Endothelial cell of umbilical vein (primary cell): ENCODE measurements at regions not wholly inside any gene's neighbourhood (a gene's known extent, or its start where the extent isn't known, plus 50 kb on each side); places are given as distances from the start of the nearest gene placed in this dataset.

Source experiments
- BruUV-seq: library from RNA; stranded (reverse); fragments of 400-500 nt; replicated peaks from 2 replicates; lab custom pipeline; 2021; lab: Mats Ljungman, UMichigan
- CTCF ChIA-PET: fragments of 300-600, 350-600 bp; sonication (Branson Sonifier 250); formaldehyde crosslinking; loops from one replicate; lab custom pipeline; 2021; ENCODE audit warnings: antibody characterized with exemption, inconsistent platforms; lab: Charles Lee
- POLR2A ChIA-PET: fragments of 300-600, 350-600 bp; sonication (Branson Sonifier 250); formaldehyde crosslinking; loops from one replicate; lab custom pipeline; 2021; ENCODE audit warnings: antibody characterized with exemption, inconsistent platforms; lab: Charles Lee
- DNase-seq: peaks from one replicate; pipeline ENCODE4 v3.0.0-alpha.2; 2011; ENCODE audit warnings: low read depth, low spot score
- FAIRE-seq: peaks from 2 replicates; lab custom pipeline; 2011; peaks lifted over from hg19 to GRCh38; lab: Jason Lieb, UNC
- H2AFZ ChIP-seq: 2 replicates; pipeline ENCODE4 v1.6.0; 2012; ENCODE audit warnings: low read depth, low read length, control low read depth, inconsistent platforms
- H3K27ac ChIP-seq: 2 replicates; pipeline ENCODE4 v1.5.1; 2011; ENCODE audit warnings: low read depth, mild to moderate bottlenecking, control low read depth, low read length, moderate library complexity; ENCODE audit not compliant: insufficient read depth
- H3K27me3 ChIP-seq, 2 experiments: 2 replicates each; pipeline versions ENCODE4 v1.6.0 to v1.6.1; 2011; ENCODE audit warnings: low read length in 2 of 2, mixed read lengths in 1 of 2; ENCODE audit not compliant: control insufficient read depth in 2 of 2, insufficient read depth in 2 of 2
- H3K36me3 ChIP-seq, 2 experiments: 2 replicates in 1 of 2; 3 replicates in 1 of 2; pipeline ENCODE4 v1.5.1; 2011; ENCODE audit warnings: low read length in 2 of 2, mild to moderate bottlenecking in 1 of 2, moderate library complexity in 1 of 2; ENCODE audit not compliant: control insufficient read depth in 2 of 2, insufficient read depth in 2 of 2; ENCODE audit errors: extremely low read depth in 1 of 2
- H3K4me1 ChIP-seq: 3 replicates; pipeline ENCODE4 v1.5.1; 2011; ENCODE audit warnings: mild to moderate bottlenecking, low read length; ENCODE audit not compliant: control insufficient read depth, insufficient read depth; ENCODE audit errors: extremely low read depth
- H3K4me2 ChIP-seq: 2 replicates; pipeline ENCODE4 v1.6.1; 2011; ENCODE audit warnings: low read length, control low read depth, mixed read lengths; ENCODE audit not compliant: insufficient read depth
- H3K4me3 ChIP-seq, 3 experiments: fragments of 200-600 bp in 1 of 3; sonication (generic), shearing (Covaris generic) in 1 of 3; replicated peaks in 1 of 3; 2 replicates each; pipeline ENCODE4 v1.5.1; 2011 to 2016; ENCODE audit warnings: control low read depth in 3 of 3, low read length in 3 of 3, mild to moderate bottlenecking in 2 of 3, inconsistent platforms in 1 of 3, low read depth in 1 of 3, moderate library complexity in 1 of 3; ENCODE audit not compliant: insufficient read depth in 1 of 3
- H3K79me2 ChIP-seq: 2 replicates; pipeline ENCODE4 v1.6.0; 2012; ENCODE audit warnings: low read length, inconsistent platforms; ENCODE audit not compliant: control insufficient read depth, insufficient read depth
- H3K9ac ChIP-seq: replicated peaks from 2 replicates; pipeline ENCODE3; 2011; ENCODE audit warnings: low read length, control low read depth; ENCODE audit not compliant: insufficient read depth; ENCODE audit errors: extremely low read depth
- H3K9me1 ChIP-seq: replicated peaks from 3 replicates; pipeline ENCODE4 v1.6.0; 2011; ENCODE audit warnings: mild to moderate bottlenecking, low read length; ENCODE audit not compliant: control insufficient read depth, insufficient read depth; ENCODE audit errors: extremely low read depth
- H3K9me3 ChIP-seq: replicated peaks from 2 replicates; pipeline ENCODE4 v1.5.1; 2012; ENCODE audit warnings: low read length, inconsistent platforms; ENCODE audit not compliant: control insufficient read depth, insufficient read depth
- H4K20me1 ChIP-seq: replicated peaks from 2 replicates; pipeline ENCODE3; 2011; ENCODE audit warnings: mild to moderate bottlenecking, low read length; ENCODE audit not compliant: control insufficient read depth, insufficient read depth; ENCODE audit errors: extremely low read depth
- CTCF ChIP-seq, 2 donors: IDR thresholded peaks; 1 replicate in 1 of 2; 2 replicates in 1 of 2; pipeline ENCODE4 v1.5.1; 2011; ENCODE audit warnings: low read length in 2 of 2, mild to moderate bottlenecking in 2 of 2, moderate library complexity in 2 of 2, control low read depth in 1 of 2, inconsistent platforms in 1 of 2, low read depth in 1 of 2; ENCODE audit not compliant: insufficient read depth in 1 of 2; ENCODE audit errors: extremely low read depth in 1 of 2
- EZH2 ChIP-seq: IDR thresholded peaks from 2 replicates; pipeline ENCODE4 v1.6.1; 2012; ENCODE audit warnings: borderline replicate concordance, low read depth, mild to moderate bottlenecking, moderate library complexity, low read length, inconsistent platforms; ENCODE audit not compliant: severe bottlenecking
- FOS ChIP-seq: IDR thresholded peaks from 2 replicates; pipeline ENCODE4 v1.6.1; 2011; ENCODE audit warnings: mild to moderate bottlenecking, low read length, moderate library complexity, borderline replicate concordance; ENCODE audit not compliant: insufficient read depth
- GATA2 ChIP-seq: IDR thresholded peaks from 2 replicates; pipeline ENCODE4 v1.7.0; 2011; ENCODE audit warnings: low read depth, mild to moderate bottlenecking, moderate library complexity, mixed read lengths, low read length; ENCODE audit not compliant: insufficient read length, insufficient read depth
- JUN ChIP-seq: IDR thresholded peaks from 2 replicates; pipeline ENCODE4 v1.6.1; 2011; ENCODE audit warnings: borderline replicate concordance, low read depth; ENCODE audit not compliant: insufficient read length, insufficient read depth
- MYC ChIP-seq: IDR thresholded peaks from one replicate; pipeline ENCODE4 v1.6.1; 2011; ENCODE audit warnings: mild to moderate bottlenecking, low read depth, low read length
- POLR2A ChIP-seq: IDR thresholded peaks from 2 replicates; pipeline ENCODE4 v1.6.1; 2012; ENCODE audit warnings: low read depth, mild to moderate bottlenecking, control low read depth, low read length
- POLR2AphosphoS5 ChIP-seq: IDR thresholded peaks from 2 replicates; pipeline ENCODE4 v1.6.1; 2012; ENCODE audit warnings: low read depth, mild to moderate bottlenecking, control low read depth, low read length, moderate library complexity; ENCODE audit not compliant: insufficient read depth
- dilution Hi-C: fragments of 300-500 bp; cut with MboI; formaldehyde crosslinking; loops from one replicate; pipeline ENCODE4 v1.15.0; 2019; ENCODE audit warnings: low sequenced_read_pairs; ENCODE audit not compliant: extremely low pct_ligation_motif_present
- intact Hi-C: fragments of 100-400 bp; cut with micrococcal nuclease; formaldehyde crosslinking; loops from one replicate; pipeline ENCODE4 v1.10.0; 2022
- TF ChIP-seq, protein P1 (sequence below): IDR thresholded peaks from 2 replicates; pipeline ENCODE4 v1.6.1; 2011; ENCODE audit not compliant: insufficient read depth, insufficient read length

DNA sequence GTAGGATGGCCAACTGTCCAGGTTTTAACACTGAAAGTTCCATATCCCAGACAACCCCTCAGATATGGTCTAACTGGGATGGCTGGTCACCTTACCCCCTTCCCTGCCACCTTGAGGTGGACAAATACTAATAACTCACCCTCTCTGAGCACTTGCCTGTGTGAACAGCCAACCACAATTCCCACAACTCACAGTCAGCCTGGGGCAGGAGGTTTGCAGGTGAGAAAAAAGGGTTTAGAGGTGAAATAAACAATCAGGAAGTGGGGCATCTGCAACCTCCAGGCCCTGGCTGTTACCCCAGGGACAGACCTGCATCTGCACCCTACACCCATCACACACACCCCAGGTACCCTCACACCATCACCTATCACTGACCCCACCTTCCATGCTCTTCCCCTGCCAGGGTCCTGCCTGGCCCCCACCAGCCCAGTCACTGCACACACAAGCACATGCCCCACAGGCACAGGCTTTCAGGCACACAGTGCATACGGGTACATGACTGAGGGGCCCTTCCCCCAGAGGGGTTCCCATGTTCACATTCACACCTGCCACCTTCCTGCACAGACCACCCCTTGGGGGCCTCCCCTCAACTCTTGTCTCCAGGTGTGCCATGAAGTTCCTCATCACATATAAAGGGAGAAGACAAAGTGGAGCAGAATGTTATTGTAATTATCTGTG, 679.5 kb downstream of the MATN1 start:
- Histone ChIP-seq H3K36me3 (no peaks in the 10 kb centered on the region), H2AFZ (no peak overlapping the region), H3K9me1 (no peaks in the 10 kb centered on the region), H3K9me3 (no peaks in the 10 kb centered on the region), H3K79me2 (no peaks in the 10 kb centered on the region), H3K4me2 (no peak overlapping the region), H3K27ac (no peak overlapping the region), H3K4me1 (no peaks in the 10 kb centered on the region), H4K20me1 (no peaks in the 10 kb centered on the region), H3K9ac (no peak overlapping the region), H3K4me3 (no peak overlapping the region), H3K27me3 (no peaks in the 10 kb centered on the region)
- dilution Hi-C loops: no loop called here
- POLR2A ChIA-PET: no interaction called here
- BruUV-seq: no TSS peak
- TF ChIP-seq CTCF (IDR thresholded peaks at IDR 0.05; ENCODE audit: extremely low read depth in 1 of 2, insufficient read depth in 1 of 2, low read depth in 1 of 2, low read length in 2 of 2) (no peak), GATA2 (no peak), EZH2 (no peak), POLR2AphosphoS5 (no peak), POLR2A (no peak), MYC (no peak), JUN (no peak), FOS (no peak)
- TF ChIP-seq, protein P1, sequence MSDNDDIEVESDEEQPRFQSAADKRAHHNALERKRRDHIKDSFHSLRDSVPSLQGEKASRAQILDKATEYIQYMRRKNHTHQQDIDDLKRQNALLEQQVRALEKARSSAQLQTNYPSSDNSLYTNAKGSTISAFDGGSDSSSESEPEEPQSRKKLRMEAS: no peak
- intact Hi-C loops: no loop called here
- FAIRE-seq: no peak
- DNase-seq: no peak
- CTCF ChIA-PET: no interaction called here
